Activated T-cell treated with anti-CD3 and anti-CD28 coated beads for 1 hour (primary cell): ENCODE measurements at regions not wholly inside any gene's neighbourhood (a gene's known extent, or its start where the extent isn't known, plus 50 kb on each side); places are given as distances from the start of the nearest gene placed in this dataset.
A peak's percentile ranks its signal among the peaks of the same experiment; 100 is the strongest.
"Not testable (repeated sequence)": the region's sequence is repeated elsewhere in the genome, so short reads cannot be mapped to it uniquely, and the experiment has no call there.

Experiments
- DNase-seq: peaks from one replicate; pipeline ENCODE4 v3.0.0-alpha.2; 2020; ENCODE audit warnings: low read depth

- DNase-seq, result not testable (repeated sequence)
These were observed 54.8 kb upstream of the ZNF30 start for GRCh38 chr19:34871911-34872310.

DNA sequence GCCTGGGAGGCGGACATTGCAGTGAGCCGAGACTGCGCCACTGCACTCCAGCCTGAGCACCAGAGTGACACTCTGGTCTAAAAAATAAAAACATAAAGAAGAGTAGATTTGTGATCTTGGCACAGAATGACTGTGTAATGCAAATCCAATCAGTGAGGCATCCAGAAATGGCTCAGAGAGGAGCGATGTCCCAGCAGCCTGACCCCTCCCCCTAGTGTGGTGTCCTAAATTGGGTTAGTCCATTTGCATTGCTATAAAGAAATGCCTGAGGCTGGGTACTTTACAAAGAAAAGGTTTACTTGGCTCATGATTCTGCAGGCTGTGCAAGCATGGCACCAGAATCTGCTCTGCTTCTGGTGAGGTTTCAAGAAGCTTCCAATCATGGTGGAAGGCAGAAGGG is 59.1 kb upstream of the ZNF30 start:
- DNase-seq, result no peak

GRCh38 chr19:34865225-34865624 is 61.5 kb upstream of the ZNF30 start:
- DNase-seq, result not testable (repeated sequence)

- not testable (repeated sequence) for DNase-seq
These were observed 66.6 kb upstream of the ZNF30 start for GRCh38 chr19:34859823-34860736.

- DNase-seq, result not testable (repeated sequence)
These were observed 67.4 kb upstream of the ZNF30 start for GRCh38 chr19:34859325-34859724.

- DNase-seq, result no peak
These were observed 70.7 kb upstream of the ZNF30 start for GRCh38 chr19:34856052-34856451.

DNA sequence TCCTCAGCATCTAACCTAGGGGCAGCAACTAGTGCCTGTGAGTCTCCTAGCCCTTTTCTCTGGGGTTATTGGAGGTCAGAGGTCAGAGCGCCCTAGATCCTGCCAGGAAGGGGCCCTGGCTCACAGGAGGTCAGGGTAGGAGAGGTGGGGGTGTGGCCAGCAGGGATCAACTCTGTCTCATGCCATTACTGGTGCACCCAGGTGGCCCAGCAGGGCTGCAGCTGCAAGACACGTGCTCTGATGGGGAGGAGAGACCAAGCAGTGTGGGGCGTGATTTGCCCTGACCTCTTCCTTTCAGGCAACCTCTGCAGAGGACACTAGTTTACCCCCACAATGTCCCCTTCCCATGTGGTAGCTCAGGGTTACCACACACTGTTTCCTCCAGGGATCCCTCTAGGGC is 73.3 kb upstream of the ZNF30 start:
- no peak for DNase-seq

GRCh38 chr19:34852669-34853068 is 74.0 kb upstream of the ZNF30 start:
- no peak for DNase-seq

GRCh38 chr19:34851277-34851804 is 75.4 kb upstream of the ZNF30 start:
- DNase-seq, result no peak

GRCh38 chr19:34847393-34847792 is 74.4 kb upstream of the ZNF599 start:
- DNase-seq, result no peak

- DNase-seq, result no peak
These were observed 71.3 kb upstream of the ZNF599 start for GRCh38 chr19:34844277-34844676.

- no peak for DNase-seq
These were observed 68.8 kb upstream of the ZNF599 start for GRCh38 chr19:34841780-34842179.

DNA sequence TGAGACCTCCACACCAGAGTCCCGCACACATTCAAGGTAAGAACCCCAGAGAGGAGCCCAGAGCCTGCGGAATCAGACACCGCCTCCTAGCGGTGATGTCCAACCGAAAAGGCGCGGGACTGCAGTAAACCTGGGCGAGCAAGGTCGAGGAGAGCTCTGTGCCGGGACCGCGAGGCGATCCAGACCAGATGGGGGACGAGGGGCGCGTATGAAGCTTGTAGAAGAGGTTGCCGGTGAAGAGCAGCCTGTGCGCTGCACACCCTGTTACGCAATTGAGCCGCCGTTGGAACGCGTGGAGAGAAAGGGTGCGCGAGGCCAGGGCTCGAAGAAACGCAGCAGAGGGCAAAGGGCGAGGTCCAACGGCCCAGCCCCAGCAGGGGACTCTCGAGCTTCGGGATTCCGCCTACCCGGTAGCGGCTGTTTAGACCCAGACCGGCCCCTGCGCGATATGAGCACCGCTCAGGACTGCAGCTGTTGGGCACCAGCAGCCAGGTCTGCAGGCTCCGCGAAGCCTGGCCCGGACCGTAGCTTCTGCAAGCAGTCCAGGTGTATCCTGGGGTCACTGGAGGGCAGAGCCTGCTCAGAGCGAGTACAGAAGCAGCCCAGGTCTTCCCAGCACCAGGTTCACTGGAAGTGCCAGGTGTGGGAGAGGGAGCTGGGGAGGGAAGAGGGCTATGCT is 65.9 kb upstream of the ZNF599 start:
- peak; percentile 22 for DNase-seq

GRCh38 chr19:34838248-34838647 is 65.2 kb upstream of the ZNF599 start:
- DNase-seq, result no peak

DNA sequence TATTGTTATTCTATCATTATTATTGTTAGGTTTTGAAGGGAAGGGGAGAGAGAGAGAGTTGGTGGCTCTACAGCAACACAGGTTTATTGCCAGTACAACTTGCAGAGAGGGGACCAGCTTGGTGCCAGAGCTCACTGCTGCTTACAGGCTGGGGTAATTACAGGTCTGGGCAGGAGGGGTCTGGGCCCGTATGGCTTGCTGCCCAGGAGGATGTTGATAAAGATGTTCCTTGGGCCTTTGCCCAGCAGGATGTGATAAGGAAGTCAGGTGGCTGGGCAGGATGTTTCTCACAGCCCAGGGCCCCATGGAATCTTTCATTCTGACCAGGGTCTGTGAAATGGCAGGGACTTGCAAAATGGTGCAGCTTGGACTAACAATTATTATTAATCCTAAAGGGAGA is 64.2 kb upstream of the ZNF599 start:
- no peak for DNase-seq

DNA sequence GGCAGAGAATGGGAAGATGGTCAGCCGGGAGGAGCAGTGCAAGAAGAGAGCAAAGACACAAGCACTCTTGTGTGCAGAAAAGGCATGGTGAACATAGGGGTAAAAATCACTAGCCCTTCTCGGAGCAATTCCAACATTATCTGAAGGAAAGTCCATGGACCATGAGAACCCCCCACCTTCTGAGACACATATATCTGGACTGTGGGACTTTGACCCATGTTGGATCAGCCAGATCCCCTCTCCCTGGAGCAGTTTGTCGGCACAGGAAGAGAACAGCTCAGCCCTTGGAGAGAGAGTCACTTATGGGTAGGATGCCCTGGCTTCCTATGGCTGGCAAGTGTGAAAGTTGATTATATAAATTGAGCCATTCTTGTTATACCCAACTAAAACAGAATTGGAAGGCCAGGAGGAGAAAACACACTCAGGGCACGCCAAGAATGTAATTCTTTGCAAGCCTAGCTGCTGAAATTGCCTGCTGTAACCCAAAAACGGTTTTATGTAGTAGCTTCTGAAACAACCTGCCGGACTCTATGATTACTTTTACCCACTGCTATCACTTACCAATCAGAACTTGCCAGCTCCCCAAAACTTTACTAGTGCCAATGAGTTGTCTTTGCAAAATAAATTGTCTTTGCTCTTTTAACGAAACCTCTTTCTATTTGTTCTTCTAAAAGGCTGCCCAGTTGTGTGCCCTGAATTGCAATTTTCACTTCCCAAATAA is 62.8 kb upstream of the ZNF599 start:
- DNase-seq, result no peak

- DNase-seq, result no peak
These were observed 61.6 kb upstream of the ZNF599 start for GRCh38 chr19:34834472-34835061.

DNA sequence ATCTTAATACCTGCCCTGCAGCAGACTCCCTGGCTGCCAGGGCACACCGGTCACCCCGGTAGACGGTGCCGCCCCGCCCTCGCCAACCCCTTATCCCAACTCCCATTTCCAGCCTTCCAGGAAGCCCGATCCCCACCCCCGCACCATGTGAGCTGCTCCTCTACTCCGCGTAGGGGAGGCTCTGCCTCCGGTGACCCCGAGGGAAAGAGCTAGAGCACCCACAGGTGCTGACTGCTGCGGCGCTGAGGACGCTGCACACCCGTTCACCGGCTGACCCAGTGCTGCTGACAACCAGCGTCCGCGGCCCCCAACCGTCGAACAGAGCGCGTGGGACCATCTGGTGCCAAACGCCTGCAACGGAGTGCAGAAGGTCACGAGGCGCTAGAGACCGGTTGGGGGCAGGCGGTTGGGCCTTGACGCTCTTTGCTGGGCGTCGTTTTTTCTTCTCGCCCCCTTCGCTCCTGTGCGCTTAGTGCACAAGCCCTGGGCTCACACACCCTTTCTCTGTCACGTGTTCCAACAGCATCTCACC is 59.6 kb upstream of the ZNF599 start:
- DNase-seq, result no peak

GRCh38 chr19:34831714-34832113 is 58.7 kb upstream of the ZNF599 start:
- no peak for DNase-seq

DNA sequence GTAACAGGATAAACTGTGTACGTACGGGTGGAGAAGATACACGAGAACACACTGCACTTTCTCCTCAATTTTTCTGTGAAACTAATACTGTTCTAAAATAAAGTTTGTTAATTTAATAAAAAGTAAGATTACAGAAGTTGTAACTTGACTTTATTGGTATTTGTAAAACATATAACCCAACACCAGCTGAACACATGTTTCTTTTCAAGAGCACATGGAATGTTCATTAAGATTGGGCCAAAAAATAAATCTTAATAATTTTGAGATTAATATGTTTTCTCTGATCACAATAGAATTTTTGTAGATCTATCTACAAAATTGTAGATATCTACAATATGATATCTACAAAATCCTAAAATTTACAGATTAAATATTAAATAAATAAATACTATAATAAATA is 55.1 kb upstream of the ZNF599 start:
- no peak for DNase-seq

DNA sequence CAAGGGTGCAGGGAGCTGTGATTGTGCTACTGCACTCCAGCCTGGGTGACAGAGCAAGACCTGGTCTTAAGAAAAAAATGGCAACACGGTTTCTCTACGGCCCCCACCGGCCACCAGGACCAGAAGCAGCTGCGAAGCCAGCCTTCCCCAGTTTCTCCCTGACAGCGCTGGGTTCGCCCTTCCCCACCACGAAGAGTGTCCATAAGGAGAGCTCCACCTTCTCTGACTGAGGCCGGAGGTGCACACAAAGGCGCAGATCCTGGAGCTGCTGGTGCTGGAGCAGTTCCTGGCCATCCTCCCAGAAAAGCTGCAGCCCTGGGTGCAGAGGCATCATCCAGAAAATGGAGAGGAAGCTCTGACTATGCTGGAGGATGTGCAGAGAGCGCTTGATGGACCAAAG is 52.2 kb upstream of the ZNF599 start:
- no peak for DNase-seq

DNA sequence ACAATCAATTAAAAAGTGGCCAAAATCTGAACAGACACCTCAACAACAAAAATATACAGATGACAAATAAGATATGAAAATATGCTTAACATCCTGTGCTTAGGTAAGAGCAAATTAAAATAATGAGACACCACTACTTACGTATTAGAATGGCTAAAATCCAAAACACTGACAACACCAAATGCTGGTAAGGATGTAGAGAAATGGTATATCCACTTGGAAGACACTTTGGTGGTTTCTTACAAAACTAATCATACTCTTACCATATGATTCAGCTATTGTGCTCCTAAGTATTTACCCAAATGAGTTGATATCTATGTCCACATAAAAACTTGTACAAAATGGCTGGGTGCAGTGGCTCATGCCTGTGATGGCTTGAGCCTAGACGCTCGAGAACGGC is 51.7 kb upstream of the ZNF599 start:
- DNase-seq, result no peak
